HepG2 (cell line): ENCODE measurements at regions not wholly inside any gene's neighbourhood (a gene's known extent, or its start where the extent isn't known, plus 50 kb on each side); places are given as distances from the start of the nearest gene placed in this dataset.

Experiments
- ATAC-seq: fragments of 200-7000 bp; cut with Tn5 transposase; 3 replicates; pipeline ENCODE4 v1.9.1; 2020; ENCODE audit warnings: mild to moderate bottlenecking, moderate library complexity
- BruUV-seq: library from RNA; stranded (reverse); fragments of 400-500 nt; replicated peaks from 2 replicates; lab custom pipeline; 2021; lab: Mats Ljungman, UMichigan
- CTCF ChIA-PET: fragments of 300-600 bp; formaldehyde crosslinking; extraction: SDS; loops from one replicate; lab custom pipeline; 2021; ENCODE audit warnings: low total read pairs, inconsistent platforms, low intra/inter-chr PET ratio; lab: Yijun Ruan, JAX
- POLR2A ChIA-PET: fragments of 350-600 bp; sonication (Branson Sonifier 250); formaldehyde crosslinking; loops from one replicate; lab custom pipeline; 2020; ENCODE audit warnings: antibody characterized with exemption, inconsistent platforms; lab: Yijun Ruan, JAX
- DNase-seq: peaks from one replicate; pipeline ENCODE4 v3.0.0-alpha.2; 2015; ENCODE audit warnings: low spot score
- FAIRE-seq: peaks from 3 replicates; lab custom pipeline; 2011; peaks lifted over from hg19 to GRCh38; lab: Jason Lieb, UNC
- H2AFZ ChIP-seq: one replicate; pipeline ENCODE4 v1.6.1; 2011; ENCODE audit warnings: low read length, inconsistent platforms
- H3K27ac ChIP-seq: fragments of 300-600 bp; 3 replicates; pipeline ENCODE4 v1.8.0; 2011; ENCODE audit warnings: mixed run types, mild to moderate bottlenecking, mixed read lengths, low read length, inconsistent platforms; ENCODE audit not compliant: insufficient read depth; ENCODE audit errors: extremely low read length
- H3K27me3 ChIP-seq, 2 experiments: fragments of 200-600 bp in 1 of 2; 2 replicates in 1 of 2; 3 replicates in 1 of 2; pipeline versions ENCODE4 v1.6.0 to v1.8.0; 2011; ENCODE audit warnings: low read length in 2 of 2, mild to moderate bottlenecking in 2 of 2, moderate library complexity in 2 of 2, inconsistent platforms in 1 of 2; ENCODE audit not compliant: insufficient read depth in 2 of 2, control insufficient read depth in 1 of 2
- H3K36me3 ChIP-seq, 2 experiments: fragments of 200-600 bp in 1 of 2; replicated peaks in 1 of 2; 2 replicates in 1 of 2; 3 replicates in 1 of 2; pipeline versions ENCODE4 v1.5.1 to v1.8.0; 2011; ENCODE audit warnings: low read length in 2 of 2, inconsistent platforms in 1 of 2; ENCODE audit not compliant: insufficient read depth in 2 of 2, control insufficient read depth in 1 of 2
- H3K4me1 ChIP-seq: 2 replicates; pipeline ENCODE4 v1.5.1; 2012; ENCODE audit warnings: low read length, inconsistent platforms; ENCODE audit not compliant: insufficient read depth
- H3K4me2 ChIP-seq: 2 replicates; pipeline ENCODE4 v1.6.0; 2011; ENCODE audit warnings: low read depth, low read length, inconsistent platforms
- H3K4me3 ChIP-seq, 3 experiments: fragments of 200-600 bp in 1 of 3; sonication (generic), shearing (Covaris generic) in 1 of 3; replicated peaks in 1 of 3; 2 replicates each; pipeline ENCODE4 v1.5.1; 2011 to 2016; ENCODE audit warnings: low read length in 3 of 3, inconsistent platforms in 2 of 3, low read depth in 2 of 3, mild to moderate bottlenecking in 2 of 3, control low read depth in 1 of 3, mixed read lengths in 1 of 3; ENCODE audit not compliant: insufficient read depth in 1 of 3
- H3K79me2 ChIP-seq: one replicate; pipeline ENCODE4 v1.6.1; 2011; ENCODE audit warnings: low read length, inconsistent platforms; ENCODE audit not compliant: insufficient read depth
- H3K9ac ChIP-seq: 2 replicates; pipeline ENCODE4 v1.6.0; 2011; ENCODE audit warnings: mild to moderate bottlenecking, low read depth, low read length, inconsistent platforms; ENCODE audit not compliant: insufficient read depth
- H3K9me3 ChIP-seq: 2 replicates; pipeline ENCODE4 v1.5.1; 2012; ENCODE audit warnings: mild to moderate bottlenecking, low read length
- H4K20me1 ChIP-seq: 2 replicates; pipeline ENCODE4 v1.6.0; 2011; ENCODE audit warnings: inconsistent platforms, mild to moderate bottlenecking, low read length, moderate library complexity; ENCODE audit not compliant: insufficient read depth
- FOXP1 ChIP-seq, 2 experiments: fragments of 450-650 bp in 1 of 2; IDR thresholded peaks; 2 replicates each; pipeline ENCODE4 v1.6.1; 2017 to 2018; ENCODE audit warnings: antibody characterized with exemption in 1 of 2
- HDAC6 ChIP-seq: fragments of 200-600 bp; sonication (generic); IDR thresholded peaks from 2 replicates; pipeline ENCODE4 v1.7.0; 2017; ENCODE audit warnings: mild to moderate bottlenecking, antibody characterized with exemption, low read length, low read depth
- HNRNPUL1 ChIP-seq: fragments of 200-400 bp; formaldehyde crosslinking; IDR thresholded peaks from 2 replicates; pipeline ENCODE4 v1.6.1; 2017; ENCODE audit warnings: low read depth, mild to moderate bottlenecking, low read length, moderate library complexity
- KLF12 ChIP-seq: sonication (generic); formaldehyde crosslinking; IDR thresholded peaks from 2 replicates; pipeline ENCODE4 v1.4.0; 2020; ENCODE audit warnings: missing genetic modification reagents, borderline replicate concordance
- PTBP1 ChIP-seq: fragments of 200-400 bp; formaldehyde crosslinking; IDR thresholded peaks from 2 replicates; pipeline ENCODE4 v1.6.1; 2018; ENCODE audit warnings: low read length, low read depth; ENCODE audit not compliant: poor library complexity, severe bottlenecking
- ZBTB1 ChIP-seq: sonication (generic); formaldehyde crosslinking; IDR thresholded peaks from 2 replicates; pipeline ENCODE4 v1.4.0; 2020; ENCODE audit warnings: missing genetic modification reagents, borderline replicate concordance
- ZIK1 ChIP-seq: sonication (generic); formaldehyde crosslinking; IDR thresholded peaks from 2 replicates; pipeline ENCODE4 v1.5.0; 2020; ENCODE audit warnings: mild to moderate bottlenecking, low read depth, missing genetic modification reagents, borderline replicate concordance
- ZNF552 ChIP-seq: sonication (generic); formaldehyde crosslinking; IDR thresholded peaks from 2 replicates; pipeline ENCODE4 v1.9.0; 2022; ENCODE audit warnings: missing genetic modification reagents, mild to moderate bottlenecking, borderline replicate concordance
- ZNF709 ChIP-seq: sonication (generic); formaldehyde crosslinking; IDR thresholded peaks from 2 replicates; pipeline ENCODE4 v1.5.0; 2020; ENCODE audit warnings: mild to moderate bottlenecking, missing genetic modification reagents
- ZNF724P ChIP-seq: sonication (generic); formaldehyde crosslinking; IDR thresholded peaks from 2 replicates; pipeline ENCODE4 v1.8.0; 2022; ENCODE audit warnings: missing genetic modification reagents, borderline replicate concordance
- ZNF839 ChIP-seq: sonication (generic); formaldehyde crosslinking; IDR thresholded peaks from 2 replicates; pipeline ENCODE4 v1.4.0; 2020; ENCODE audit warnings: missing genetic modification reagents, mild to moderate bottlenecking, borderline replicate concordance
- WGBS: methylation state at CpG from one replicate; pipeline ENCODE4 v1.1.6; 2017; ENCODE audit warnings: low lambda C conversion rate; 5-methylcytosine and 5-hydroxymethylcytosine counted together
- in situ Hi-C: cut with HindIII; loops from 2 replicates; pipeline ENCODE4 v1.10.0; 2017; ENCODE audit warnings: low pct_unique_long_range_greater_than_20kb; ENCODE audit not compliant: extremely low pct_ligation_motif_present
- intact Hi-C: fragments of 100-400 bp; cut with micrococcal nuclease; formaldehyde crosslinking; loops from one replicate; pipeline ENCODE4 v1.10.0; 2022; ENCODE audit not compliant: unreplicated experiment
- TF ChIP-seq, protein P1 (sequence below): sonication (generic); formaldehyde crosslinking; IDR thresholded peaks from 2 replicates; pipeline ENCODE4 v1.5.0; 2020; ENCODE audit warnings: missing genetic modification reagents
- TF ChIP-seq, protein P2 (sequence below): sonication (generic); formaldehyde crosslinking; IDR thresholded peaks from 2 replicates; pipeline ENCODE4 v1.4.0; 2020; ENCODE audit warnings: missing genetic modification reagents
- TF ChIP-seq, protein P3 (sequence below): sonication (generic); formaldehyde crosslinking; IDR thresholded peaks from 2 replicates; pipeline ENCODE4 v1.5.0; 2020; ENCODE audit warnings: mild to moderate bottlenecking, missing genetic modification reagents, borderline replicate concordance

DNA sequence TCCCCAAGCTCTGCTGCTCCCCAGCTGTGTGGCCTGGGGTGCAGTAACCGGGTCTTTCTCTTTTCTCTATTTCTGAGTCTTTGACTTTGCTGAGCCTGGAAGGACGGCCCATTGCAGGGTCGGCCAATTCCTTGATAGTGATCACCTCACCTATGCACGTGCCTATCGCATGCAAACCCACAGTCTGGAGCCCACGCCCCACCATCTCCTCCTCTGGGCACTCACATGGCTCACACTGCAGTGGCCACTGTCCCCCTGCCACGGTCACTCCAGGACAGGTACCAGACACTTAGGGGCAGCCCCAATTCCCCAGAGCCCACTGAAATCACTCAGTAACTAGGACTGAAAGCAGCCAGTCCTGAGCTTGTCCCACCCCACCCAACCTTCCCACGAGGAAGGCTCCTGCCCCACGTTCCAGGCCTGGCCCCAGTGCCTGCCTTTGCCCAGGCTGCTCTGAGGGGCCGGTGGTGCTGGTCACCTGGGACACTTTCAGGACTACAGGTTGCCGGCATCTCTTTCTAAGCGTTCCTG is 137.6 kb downstream of the TEX29 start:
- no peaks in the 10 kb centered on the region for H3K4me1 ChIP-seq
- intact Hi-C loops (no loop called here), in situ Hi-C loops (no loop called here)
- H3K36me3 ChIP-seq, result no peaks in the 10 kb centered on the region
- ATAC-seq (no peak), FAIRE-seq (no peak), DNase-seq (no peak)
- no peaks in the 10 kb centered on the region for H3K79me2 ChIP-seq
- no peak overlapping the region for H3K4me2 ChIP-seq
- no peak overlapping the region for H3K9ac ChIP-seq
- ChIA-PET CTCF (no interaction called here), POLR2A (no interaction called here)
- H3K4me3 ChIP-seq, result no peak overlapping the region
- H2AFZ ChIP-seq, result no peak overlapping the region
- peaks cover 13 to 65% of the 10 kb centered on the region in 2 experiments for H3K27me3 ChIP-seq
- BruUV-seq, result no TSS peak
- WGBS, result 25% methylated on average over 8 of the region's 12 CpGs
- H4K20me1 ChIP-seq, result no peaks in the 10 kb centered on the region
- H3K9me3 ChIP-seq, result no peaks in the 10 kb centered on the region
- no peak overlapping the region for H3K27ac ChIP-seq
- no peak for TF ChIP-seq ZNF709
- TF ChIP-seq ZIK1 (CRISPR knock-in tag), result no peak
- TF ChIP-seq, protein P1, sequence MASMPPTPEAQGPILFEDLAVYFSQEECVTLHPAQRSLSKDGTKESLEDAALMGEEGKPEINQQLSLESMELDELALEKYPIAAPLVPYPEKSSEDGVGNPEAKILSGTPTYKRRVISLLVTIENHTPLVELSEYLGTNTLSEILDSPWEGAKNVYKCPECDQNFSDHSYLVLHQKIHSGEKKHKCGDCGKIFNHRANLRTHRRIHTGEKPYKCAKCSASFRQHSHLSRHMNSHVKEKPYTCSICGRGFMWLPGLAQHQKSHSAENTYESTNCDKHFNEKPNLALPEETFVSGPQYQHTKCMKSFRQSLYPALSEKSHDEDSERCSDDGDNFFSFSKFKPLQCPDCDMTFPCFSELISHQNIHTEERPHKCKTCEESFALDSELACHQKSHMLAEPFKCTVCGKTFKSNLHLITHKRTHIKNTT, result no peak
- no peak for TF ChIP-seq ZBTB1
- TF ChIP-seq ZNF839 (CRISPR knock-in tag), result no peak
- TF ChIP-seq HDAC6, result no peak
- TF ChIP-seq HNRNPUL1, result no peak
- no peak for TF ChIP-seq KLF12
- TF ChIP-seq PTBP1, result no peak
- no peak for TF ChIP-seq ZNF552 (CRISPR knock-in tag)
- TF ChIP-seq, protein P2, sequence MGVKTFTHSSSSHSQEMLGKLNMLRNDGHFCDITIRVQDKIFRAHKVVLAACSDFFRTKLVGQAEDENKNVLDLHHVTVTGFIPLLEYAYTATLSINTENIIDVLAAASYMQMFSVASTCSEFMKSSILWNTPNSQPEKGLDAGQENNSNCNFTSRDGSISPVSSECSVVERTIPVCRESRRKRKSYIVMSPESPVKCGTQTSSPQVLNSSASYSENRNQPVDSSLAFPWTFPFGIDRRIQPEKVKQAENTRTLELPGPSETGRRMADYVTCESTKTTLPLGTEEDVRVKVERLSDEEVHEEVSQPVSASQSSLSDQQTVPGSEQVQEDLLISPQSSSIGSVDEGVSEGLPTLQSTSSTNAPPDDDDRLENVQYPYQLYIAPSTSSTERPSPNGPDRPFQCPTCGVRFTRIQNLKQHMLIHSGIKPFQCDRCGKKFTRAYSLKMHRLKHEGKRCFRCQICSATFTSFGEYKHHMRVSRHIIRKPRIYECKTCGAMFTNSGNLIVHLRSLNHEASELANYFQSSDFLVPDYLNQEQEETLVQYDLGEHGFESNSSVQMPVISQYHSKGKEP (CRISPR knock-in tag), result no peak
- TF ChIP-seq FOXP1 (IDR thresholded peaks at IDR 0.05), result no peak
- no peak for TF ChIP-seq FOXP1 (CRISPR knock-in tag; IDR thresholded peaks at IDR 0.05)
- TF ChIP-seq, protein P3, sequence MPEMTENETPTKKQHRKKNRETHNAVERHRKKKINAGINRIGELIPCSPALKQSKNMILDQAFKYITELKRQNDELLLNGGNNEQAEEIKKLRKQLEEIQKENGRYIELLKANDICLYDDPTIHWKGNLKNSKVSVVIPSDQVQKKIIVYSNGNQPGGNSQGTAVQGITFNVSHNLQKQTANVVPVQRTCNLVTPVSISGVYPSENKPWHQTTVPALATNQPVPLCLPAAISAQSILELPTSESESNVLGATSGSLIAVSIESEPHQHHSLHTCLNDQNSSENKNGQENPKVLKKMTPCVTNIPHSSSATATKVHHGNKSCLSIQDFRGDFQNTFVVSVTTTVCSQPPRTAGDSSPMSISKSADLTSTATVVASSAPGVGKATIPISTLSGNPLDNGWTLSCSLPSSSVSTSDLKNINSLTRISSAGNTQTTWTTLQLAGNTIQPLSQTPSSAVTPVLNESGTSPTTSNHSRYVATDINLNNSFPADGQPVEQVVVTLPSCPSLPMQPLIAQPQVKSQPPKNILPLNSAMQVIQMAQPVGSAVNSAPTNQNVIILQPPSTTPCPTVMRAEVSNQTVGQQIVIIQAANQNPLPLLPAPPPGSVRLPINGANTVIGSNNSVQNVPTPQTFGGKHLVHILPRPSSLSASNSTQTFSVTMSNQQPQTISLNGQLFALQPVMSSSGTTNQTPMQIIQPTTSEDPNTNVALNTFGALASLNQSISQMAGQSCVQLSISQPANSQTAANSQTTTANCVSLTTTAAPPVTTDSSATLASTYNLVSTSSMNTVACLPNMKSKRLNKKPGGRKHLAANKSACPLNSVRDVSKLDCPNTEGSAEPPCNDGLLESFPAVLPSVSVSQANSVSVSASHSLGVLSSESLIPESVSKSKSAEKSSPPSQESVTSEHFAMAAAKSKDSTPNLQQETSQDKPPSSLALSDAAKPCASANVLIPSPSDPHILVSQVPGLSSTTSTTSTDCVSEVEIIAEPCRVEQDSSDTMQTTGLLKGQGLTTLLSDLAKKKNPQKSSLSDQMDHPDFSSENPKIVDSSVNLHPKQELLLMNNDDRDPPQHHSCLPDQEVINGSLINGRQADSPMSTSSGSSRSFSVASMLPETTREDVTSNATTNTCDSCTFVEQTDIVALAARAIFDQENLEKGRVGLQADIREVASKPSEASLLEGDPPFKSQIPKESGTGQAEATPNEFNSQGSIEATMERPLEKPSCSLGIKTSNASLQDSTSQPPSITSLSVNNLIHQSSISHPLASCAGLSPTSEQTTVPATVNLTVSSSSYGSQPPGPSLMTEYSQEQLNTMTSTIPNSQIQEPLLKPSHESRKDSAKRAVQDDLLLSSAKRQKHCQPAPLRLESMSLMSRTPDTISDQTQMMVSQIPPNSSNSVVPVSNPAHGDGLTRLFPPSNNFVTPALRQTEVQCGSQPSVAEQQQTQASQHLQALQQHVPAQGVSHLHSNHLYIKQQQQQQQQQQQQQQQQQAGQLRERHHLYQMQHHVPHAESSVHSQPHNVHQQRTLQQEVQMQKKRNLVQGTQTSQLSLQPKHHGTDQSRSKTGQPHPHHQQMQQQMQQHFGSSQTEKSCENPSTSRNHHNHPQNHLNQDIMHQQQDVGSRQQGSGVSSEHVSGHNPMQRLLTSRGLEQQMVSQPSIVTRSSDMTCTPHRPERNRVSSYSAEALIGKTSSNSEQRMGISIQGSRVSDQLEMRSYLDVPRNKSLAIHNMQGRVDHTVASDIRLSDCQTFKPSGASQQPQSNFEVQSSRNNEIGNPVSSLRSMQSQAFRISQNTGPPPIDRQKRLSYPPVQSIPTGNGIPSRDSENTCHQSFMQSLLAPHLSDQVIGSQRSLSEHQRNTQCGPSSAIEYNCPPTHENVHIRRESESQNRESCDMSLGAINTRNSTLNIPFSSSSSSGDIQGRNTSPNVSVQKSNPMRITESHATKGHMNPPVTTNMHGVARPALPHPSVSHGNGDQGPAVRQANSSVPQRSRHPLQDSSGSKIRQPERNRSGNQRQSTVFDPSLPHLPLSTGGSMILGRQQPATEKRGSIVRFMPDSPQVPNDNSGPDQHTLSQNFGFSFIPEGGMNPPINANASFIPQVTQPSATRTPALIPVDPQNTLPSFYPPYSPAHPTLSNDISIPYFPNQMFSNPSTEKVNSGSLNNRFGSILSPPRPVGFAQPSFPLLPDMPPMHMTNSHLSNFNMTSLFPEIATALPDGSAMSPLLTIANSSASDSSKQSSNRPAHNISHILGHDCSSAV (CRISPR knock-in tag), result no peak
- TF ChIP-seq ZNF724P (CRISPR knock-in tag), result no peak
